Panc1 (cell line): ENCODE measurements at regions not wholly inside any gene's neighbourhood (a gene's known extent, or its start where the extent isn't known, plus 50 kb on each side); places are given as distances from the start of the nearest gene placed in this dataset.

ENCODE experiments used
- ATAC-seq: fragments of 200-7000 bp; cut with Tn5 transposase; 2 replicates; pipeline ENCODE4 v1.9.1; 2020; ENCODE audit warnings: mild to moderate bottlenecking, moderate library complexity
- BruUV-seq: library from RNA; stranded (reverse); fragments of 400-500 nt; replicated peaks from 2 replicates; lab custom pipeline; 2021; lab: Mats Ljungman, UMichigan
- CTCF ChIA-PET: fragments of 300-600 bp; sonication (Branson Sonifier 250); formaldehyde crosslinking; loops from one replicate; lab custom pipeline; 2022; ENCODE audit warnings: antibody characterized with exemption; lab: Charles Lee
- POLR2A ChIA-PET: fragments of 300-600 bp; sonication (Branson Sonifier 250); formaldehyde crosslinking; loops from one replicate; lab custom pipeline; 2022; ENCODE audit warnings: antibody characterized with exemption; lab: Charles Lee
- DNase-seq: peaks from one replicate; pipeline ENCODE4 v3.0.0-alpha.2; 2010; ENCODE audit warnings: low read depth, low spot score
- H3K27ac ChIP-seq: 2 replicates; pipeline ENCODE4 v1.5.1; 2011; ENCODE audit warnings: mild to moderate bottlenecking, low read length, inconsistent platforms
- H3K27me3 ChIP-seq: fragments of 200-500 bp; sonication (Bioruptor generic); 2 replicates; pipeline ENCODE4 v1.6.0; 2014; ENCODE audit warnings: low read length, inconsistent platforms; ENCODE audit not compliant: control insufficient read depth, insufficient read depth
- H3K36me3 ChIP-seq: fragments of 200-500 bp; sonication (Bioruptor generic); 2 replicates; pipeline ENCODE4 v1.5.1; 2014; ENCODE audit warnings: inconsistent platforms, mild to moderate bottlenecking, low read length, moderate library complexity; ENCODE audit not compliant: control insufficient read depth, insufficient read depth
- H3K4me1 ChIP-seq: 2 replicates; pipeline ENCODE4 v1.5.1; 2011; ENCODE audit warnings: inconsistent platforms, mild to moderate bottlenecking, low read length, moderate library complexity; ENCODE audit not compliant: control insufficient read depth, insufficient read depth
- H3K4me3 ChIP-seq, 2 experiments: 2 replicates each; pipeline ENCODE4 v1.5.1; 2011 to 2012; ENCODE audit warnings: low read depth in 2 of 2, low read length in 2 of 2, mild to moderate bottlenecking in 2 of 2, inconsistent platforms in 1 of 2, moderate library complexity in 1 of 2
- H3K9me3 ChIP-seq: fragments of 200-500 bp; sonication (Bioruptor generic); 2 replicates; pipeline ENCODE4 v1.5.1; 2014; ENCODE audit warnings: low read depth, mild to moderate bottlenecking, inconsistent platforms, low read length, moderate library complexity; ENCODE audit not compliant: control insufficient read depth, insufficient read depth
- CTCF ChIP-seq: fragments of 450-650 bp; IDR thresholded peaks from 2 replicates; pipeline ENCODE4 v1.5.1; 2017; ENCODE audit warnings: mild to moderate bottlenecking
- POLR2AphosphoS5 ChIP-seq: IDR thresholded peaks from 2 replicates; pipeline ENCODE4 v1.6.1; 2012; ENCODE audit warnings: mild to moderate bottlenecking, low read depth, low read length, moderate library complexity
- REST ChIP-seq, 2 experiments: IDR thresholded peaks; 2 replicates each; pipeline ENCODE4 v1.6.1; 2011 to 2012; ENCODE audit warnings: low read depth in 2 of 2, control low read depth in 1 of 2, low read length in 1 of 2, mild to moderate bottlenecking in 1 of 2, moderate library complexity in 1 of 2; ENCODE audit not compliant: insufficient read depth in 1 of 2
- SIN3A ChIP-seq: IDR thresholded peaks from 2 replicates; pipeline ENCODE4 v1.6.1; 2012; ENCODE audit warnings: low read depth, mild to moderate bottlenecking, low read length, moderate library complexity, borderline replicate concordance; ENCODE audit not compliant: insufficient read depth
- TCF7L2 ChIP-seq: IDR thresholded peaks from 2 replicates; pipeline ENCODE4 v1.6.1; 2011; ENCODE audit warnings: mild to moderate bottlenecking, low read depth, low read length, inconsistent platforms
- in situ Hi-C: cut with HindIII; loops from 2 replicates; pipeline ENCODE4 v1.10.0; 2016; ENCODE audit warnings: low sequenced_read_pairs, low pct_unique_long_range_greater_than_20kb
- intact Hi-C: fragments of 100-400 bp; cut with micrococcal nuclease; formaldehyde crosslinking; loops from one replicate; pipeline ENCODE4 v1.10.0; 2022; ENCODE audit not compliant: unreplicated experiment

GRCh38 chr2:16208921-16209320, 268.6 kb downstream of the MYCN start:
- BruUV-seq, result no TSS peak
- in situ Hi-C loops, result no loop called here
- ATAC-seq, result no peak
- Histone ChIP-seq H3K27me3 (no peaks in the 10 kb centered on the region), H3K36me3 (no peaks in the 10 kb centered on the region), H3K4me1 (no peaks in the 10 kb centered on the region), H3K27ac (no peak overlapping the region), H3K4me3 (no peak overlapping the region), H3K9me3 (no peaks in the 10 kb centered on the region)
- ChIA-PET CTCF (no interaction called here), POLR2A (no interaction called here)
- DNase-seq, result no peak
- TF ChIP-seq CTCF, result no peak
- no peak for TF ChIP-seq REST (IDR thresholded peaks at IDR 0.05; ENCODE audit: insufficient read depth in 1 of 2, low read depth in 2 of 2, low read length in 1 of 2)
- TF ChIP-seq POLR2AphosphoS5, result no peak
- no peak for TF ChIP-seq SIN3A
- no peak for TF ChIP-seq TCF7L2
- intact Hi-C loops, result no loop called here

- CTCF ChIA-PET, result no interaction called here
- H3K36me3 ChIP-seq, result no peaks in the 10 kb centered on the region
- H3K9me3 ChIP-seq, result no peaks in the 10 kb centered on the region
- no peak for DNase-seq
- POLR2A ChIA-PET, result no interaction called here
- no TSS peak for BruUV-seq
- no peaks in the 10 kb centered on the region for H3K27me3 ChIP-seq
- H3K4me3 ChIP-seq, result no peak overlapping the region
- H3K27ac ChIP-seq, result no peak overlapping the region
- H3K4me1 ChIP-seq, result no peaks in the 10 kb centered on the region
- no peak for ATAC-seq
- in situ Hi-C loops (no loop called here), intact Hi-C loops (no loop called here)
- TF ChIP-seq CTCF, result no peak
- TF ChIP-seq SIN3A, result no peak
- no peak for TF ChIP-seq TCF7L2
- no peak for TF ChIP-seq POLR2AphosphoS5
- no peak for TF ChIP-seq REST (IDR thresholded peaks at IDR 0.05; ENCODE audit: insufficient read depth in 1 of 2, low read depth in 2 of 2, low read length in 1 of 2)
Observed at GRCh38 chr2:16208241-16208797, 268.0 kb downstream of the MYCN start.
